Neural progenitor cell (in vitro differentiated cells): ENCODE measurements at regions not wholly inside any gene's neighbourhood (a gene's known extent, or its start where the extent isn't known, plus 50 kb on each side); places are given as distances from the start of the nearest gene placed in this dataset.
A peak's percentile ranks its signal among the peaks of the same experiment; 100 is the strongest.

ENCODE experiments used
- DNase-seq: peaks from one replicate; pipeline ENCODE4 v3.0.0-alpha.2; 2016; ENCODE audit warnings: low spot score
- H2AFZ ChIP-seq: fragments of 200-600 bp; sonication (generic); replicated peaks from 2 replicates; pipeline ENCODE4 v1.6.1; 2016; ENCODE audit warnings: antibody characterized with exemption
- H3F3A ChIP-seq: fragments of 200-600 bp; sonication (generic); 2 replicates; pipeline ENCODE4 v1.6.1; 2016; ENCODE audit warnings: antibody characterized with exemption, low read depth
- H3K27ac ChIP-seq: fragments of 200-600 bp; sonication (generic); 2 replicates; pipeline ENCODE4 v1.5.1; 2016; ENCODE audit warnings: mild to moderate bottlenecking
- H3K27me3 ChIP-seq: fragments of 200-600 bp; sonication (generic); 2 replicates; pipeline ENCODE4 v1.6.1; 2016; ENCODE audit warnings: mild to moderate bottlenecking, moderate library complexity
- H3K36me3 ChIP-seq: fragments of 200-600 bp; sonication (generic); 2 replicates; pipeline ENCODE4 v1.5.1; 2016
- H3K4me1 ChIP-seq: fragments of 200-600 bp; sonication (generic); 2 replicates; pipeline ENCODE4 v1.6.1; 2016; ENCODE audit warnings: mixed run types
- H3K4me2 ChIP-seq: fragments of 200-600 bp; sonication (generic); 2 replicates; pipeline ENCODE4 v1.6.1; 2016
- H3K4me3 ChIP-seq: fragments of 200-600 bp; sonication (generic); 2 replicates; pipeline ENCODE4 v1.5.1; 2016
- H3K79me2 ChIP-seq: fragments of 200-600 bp; sonication (generic); 2 replicates; pipeline ENCODE4 v1.6.1; 2016; ENCODE audit warnings: low read depth
- H3K9ac ChIP-seq: fragments of 200-600 bp; sonication (generic); 2 replicates; pipeline ENCODE4 v1.6.1; 2016
- H3K9me3 ChIP-seq: fragments of 200-600 bp; sonication (generic); 2 replicates; pipeline ENCODE4 v1.5.1; 2016; ENCODE audit warnings: low read depth
- H4K20me1 ChIP-seq: fragments of 200-600 bp; sonication (generic); 2 replicates; pipeline ENCODE4 v1.6.1; 2016; ENCODE audit warnings: low read depth
- H3K27ac Mint-ChIP-seq: 3 replicates; pipeline ENCODE4 v1.8.0; 2021; ENCODE audit warnings: mixed read lengths
- H3K27me3 Mint-ChIP-seq: 2 replicates; pipeline ENCODE4 v1.8.0; 2022; ENCODE audit warnings: low read depth, mild to moderate bottlenecking, inconsistent platforms, moderate library complexity, mixed read lengths; ENCODE audit not compliant: insufficient read depth
- H3K36me3 Mint-ChIP-seq: 3 replicates; pipeline ENCODE4 v1.8.0; 2021; ENCODE audit warnings: mixed read lengths
- H3K4me1 Mint-ChIP-seq: 3 replicates; pipeline ENCODE4 v1.8.0; 2021; ENCODE audit warnings: mixed read lengths
- H3K4me3 Mint-ChIP-seq: 3 replicates; pipeline ENCODE4 v1.8.0; 2021; ENCODE audit warnings: mild to moderate bottlenecking, moderate library complexity, mixed read lengths
- H3K9me3 Mint-ChIP-seq: 3 replicates; pipeline ENCODE4 v1.8.0; 2020; ENCODE audit warnings: mixed read lengths
- EZH2 ChIP-seq: fragments of 200-600 bp; sonication (generic); IDR thresholded peaks from 2 replicates; pipeline ENCODE4 v1.6.1; 2017; ENCODE audit warnings: antibody characterized with exemption, mild to moderate bottlenecking, moderate library complexity
- EZH2phosphoT487 ChIP-seq: fragments of 200-600 bp; sonication (generic); IDR thresholded peaks from 2 replicates; pipeline ENCODE4 v1.6.1; 2017; ENCODE audit warnings: antibody characterized with exemption
- TF ChIP-seq, protein P1 (sequence below): fragments of 200-600 bp; sonication (generic); IDR thresholded peaks from 2 replicates; pipeline ENCODE4 v1.5.1; 2017; ENCODE audit warnings: antibody characterized with exemption, mild to moderate bottlenecking

DNA sequence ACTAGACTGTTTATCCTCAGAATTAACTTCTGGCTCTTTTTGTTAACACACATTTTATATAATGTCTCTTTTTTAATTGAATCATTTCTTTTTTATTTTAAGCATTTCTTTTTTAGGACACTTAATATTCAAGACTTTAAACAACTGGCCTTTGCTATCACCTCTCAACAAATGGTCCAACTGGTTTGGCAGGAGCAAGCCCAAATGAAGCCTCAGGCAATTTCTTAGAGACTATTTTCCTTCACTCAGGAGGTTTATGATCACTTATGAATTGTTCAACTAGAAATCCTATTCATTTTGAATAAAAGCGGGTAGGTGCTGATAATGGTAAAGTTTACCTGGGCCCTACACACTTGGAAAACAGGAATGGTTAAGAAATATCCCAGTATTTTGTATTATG is 705.6 kb upstream of the GBE1 start:
- Histone ChIP-seq H3K79me2 (no peaks in the 10 kb centered on the region), H3K9me3 (no peaks in the 10 kb centered on the region), H3K4me1 (no peaks in the 10 kb centered on the region), H3K27ac (no peak overlapping the region), H4K20me1 (no peaks in the 10 kb centered on the region), H2AFZ (no peak overlapping the region), H3K36me3 (no peaks in the 10 kb centered on the region), H3K9ac (no peak overlapping the region), H3K27me3 (no peaks in the 10 kb centered on the region), H3K4me3 (no peak overlapping the region), H3K4me2 (no peak overlapping the region), H3F3A (no peaks in the 10 kb centered on the region)
- no peaks in the 10 kb centered on the region for H3K9me3 Mint-ChIP-seq
- no peaks in the 10 kb centered on the region for H3K36me3 Mint-ChIP-seq
- DNase-seq, result no peak
- no peak overlapping the region for H3K27ac Mint-ChIP-seq
- no peaks in the 10 kb centered on the region for H3K4me1 Mint-ChIP-seq
- no peak overlapping the region for H3K4me3 Mint-ChIP-seq
- TF ChIP-seq EZH2 (no peak), EZH2phosphoT487 (no peak)
- TF ChIP-seq, protein P1, sequence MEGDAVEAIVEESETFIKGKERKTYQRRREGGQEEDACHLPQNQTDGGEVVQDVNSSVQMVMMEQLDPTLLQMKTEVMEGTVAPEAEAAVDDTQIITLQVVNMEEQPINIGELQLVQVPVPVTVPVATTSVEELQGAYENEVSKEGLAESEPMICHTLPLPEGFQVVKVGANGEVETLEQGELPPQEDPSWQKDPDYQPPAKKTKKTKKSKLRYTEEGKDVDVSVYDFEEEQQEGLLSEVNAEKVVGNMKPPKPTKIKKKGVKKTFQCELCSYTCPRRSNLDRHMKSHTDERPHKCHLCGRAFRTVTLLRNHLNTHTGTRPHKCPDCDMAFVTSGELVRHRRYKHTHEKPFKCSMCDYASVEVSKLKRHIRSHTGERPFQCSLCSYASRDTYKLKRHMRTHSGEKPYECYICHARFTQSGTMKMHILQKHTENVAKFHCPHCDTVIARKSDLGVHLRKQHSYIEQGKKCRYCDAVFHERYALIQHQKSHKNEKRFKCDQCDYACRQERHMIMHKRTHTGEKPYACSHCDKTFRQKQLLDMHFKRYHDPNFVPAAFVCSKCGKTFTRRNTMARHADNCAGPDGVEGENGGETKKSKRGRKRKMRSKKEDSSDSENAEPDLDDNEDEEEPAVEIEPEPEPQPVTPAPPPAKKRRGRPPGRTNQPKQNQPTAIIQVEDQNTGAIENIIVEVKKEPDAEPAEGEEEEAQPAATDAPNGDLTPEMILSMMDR, result no peak
- no peaks in the 10 kb centered on the region for H3K27me3 Mint-ChIP-seq

DNA sequence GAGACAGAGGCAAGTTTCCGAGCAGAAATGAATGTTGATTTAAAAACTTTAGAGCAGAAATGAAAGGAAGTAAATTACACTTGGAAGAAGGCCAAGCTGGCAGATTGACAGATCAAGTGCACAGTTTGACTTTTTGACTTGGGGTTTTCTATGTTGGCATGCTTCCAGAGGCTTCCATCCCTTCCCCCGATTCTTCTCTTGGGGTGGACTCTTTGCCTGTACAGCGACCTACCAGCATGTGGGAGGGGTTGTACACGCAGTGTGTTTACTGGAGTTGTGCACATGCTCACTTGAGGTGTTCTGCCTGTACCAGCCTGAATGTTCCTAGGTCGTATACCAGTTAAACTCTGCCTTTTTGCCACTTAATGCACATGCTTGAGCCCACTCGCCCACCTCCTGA is 701.5 kb upstream of the GBE1 start:
- TF ChIP-seq EZH2, result no peak
- TF ChIP-seq, protein P1, result no peak
- no peak for TF ChIP-seq EZH2phosphoT487
- H3K4me3 ChIP-seq, result no peak overlapping the region
- Mint-ChIP-seq H3K4me1 (peaks cover 4% of the 10 kb centered on the region), H3K27ac (no peak overlapping the region), H3K36me3 (no peaks in the 10 kb centered on the region), H3K4me3 (no peak overlapping the region), H3K9me3 (no peaks in the 10 kb centered on the region), H3K27me3 (no peaks in the 10 kb centered on the region)
- H3K9me3 ChIP-seq, result no peaks in the 10 kb centered on the region
- no peaks in the 10 kb centered on the region for H3K27me3 ChIP-seq
- H3K4me1 ChIP-seq, result peaks cover 2% of the 10 kb centered on the region
- H3F3A ChIP-seq, result no peaks in the 10 kb centered on the region
- no peak overlapping the region for H2AFZ ChIP-seq
- no peaks in the 10 kb centered on the region for H3K36me3 ChIP-seq
- H3K79me2 ChIP-seq, result no peaks in the 10 kb centered on the region
- no peak for DNase-seq
- no peak overlapping the region for H3K4me2 ChIP-seq
- no peak overlapping the region for H3K9ac ChIP-seq
- H3K27ac ChIP-seq, result no peak overlapping the region
- H4K20me1 ChIP-seq, result no peaks in the 10 kb centered on the region

DNA sequence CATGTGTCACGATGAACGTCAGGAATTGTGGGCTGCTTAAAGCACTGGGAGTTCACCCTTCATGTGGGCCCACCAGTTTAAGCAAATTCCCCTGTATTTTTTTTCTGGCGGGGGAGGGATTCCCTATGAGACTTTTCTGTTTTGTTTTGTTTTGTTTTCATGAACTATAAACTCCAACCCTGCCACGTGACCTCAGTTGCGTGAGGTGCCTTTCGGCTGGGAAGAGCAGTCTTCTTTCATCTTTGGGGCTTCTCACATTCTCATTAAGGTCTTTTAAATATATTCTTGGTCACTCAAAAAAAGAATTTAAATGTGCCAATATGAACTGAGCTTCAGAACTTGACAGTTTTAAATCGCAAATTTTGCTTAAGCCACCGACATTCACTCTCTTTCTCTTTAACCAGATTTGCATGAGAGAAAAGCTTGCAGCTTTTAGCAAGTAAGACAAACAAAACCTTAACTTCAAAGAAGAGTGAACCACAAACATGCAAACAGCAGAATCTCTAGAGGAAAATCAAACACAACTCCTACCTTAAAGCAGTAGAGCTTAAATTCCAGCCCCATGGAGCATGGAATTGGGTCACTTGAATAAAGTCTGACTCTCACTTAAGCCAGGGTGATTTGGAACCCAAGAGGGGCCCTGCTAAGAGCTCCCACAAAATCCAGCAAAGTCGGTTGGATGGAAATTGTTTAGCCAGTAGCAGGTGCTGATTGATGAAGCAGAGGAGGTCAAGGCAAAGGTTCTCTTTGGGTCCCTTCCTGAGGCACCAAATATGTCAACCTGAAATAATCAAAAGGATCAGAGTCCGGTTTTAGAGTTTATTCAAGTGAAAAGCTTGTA is 699.8 kb upstream of the GBE1 start:
- no peaks in the 10 kb centered on the region for H3K36me3 ChIP-seq
- H3K27ac ChIP-seq, result no peak overlapping the region
- no peaks in the 10 kb centered on the region for H3K9me3 Mint-ChIP-seq
- no peaks in the 10 kb centered on the region for H4K20me1 ChIP-seq
- H3K9ac ChIP-seq, result no peak overlapping the region
- peak overlapping the region; percentile 82 for H2AFZ ChIP-seq
- H3K27ac Mint-ChIP-seq, result no peak overlapping the region
- H3K9me3 ChIP-seq, result no peaks in the 10 kb centered on the region
- H3K4me2 ChIP-seq, result no peak overlapping the region
- no peak overlapping the region for H3K4me3 ChIP-seq
- H3K36me3 Mint-ChIP-seq, result no peaks in the 10 kb centered on the region
- no peaks in the 10 kb centered on the region for H3K27me3 ChIP-seq
- peaks cover 2% of the 10 kb centered on the region for H3K4me1 ChIP-seq
- peaks cover 4% of the 10 kb centered on the region for H3K4me1 Mint-ChIP-seq
- H3F3A ChIP-seq, result no peaks in the 10 kb centered on the region
- no peaks in the 10 kb centered on the region for H3K27me3 Mint-ChIP-seq
- H3K79me2 ChIP-seq, result no peaks in the 10 kb centered on the region
- no peak overlapping the region for H3K4me3 Mint-ChIP-seq
- TF ChIP-seq, protein P1, result no peak
- TF ChIP-seq EZH2phosphoT487, result no peak
- no peak for TF ChIP-seq EZH2
- no peak for DNase-seq
